Erythroblast (primary cell): ENCODE measurements at regions not wholly inside any gene's neighbourhood (a gene's known extent, or its start where the extent isn't known, plus 50 kb on each side); places are given as distances from the start of the nearest gene placed in this dataset.

ENCODE experiments used
- GATA1 ChIP-seq: IDR thresholded peaks from 2 replicates; pipeline ENCODE4 v1.6.1; 2011; ENCODE audit warnings: low read depth, mild to moderate bottlenecking, control low read depth, low read length, moderate library complexity
- POLR2A ChIP-seq: IDR thresholded peaks from 2 replicates; pipeline ENCODE4 v1.6.1; 2011; ENCODE audit warnings: mild to moderate bottlenecking, low read length

GRCh38 chr10:78920011-78920410, 148.8 kb upstream of the ZMIZ1 start:
- TF ChIP-seq POLR2A, result no peak
- TF ChIP-seq GATA1, result no peak
